HepG2 (cell line): ENCODE measurements at regions not wholly inside any gene's neighbourhood (a gene's known extent, or its start where the extent isn't known, plus 50 kb on each side); places are given as distances from the start of the nearest gene placed in this dataset.
"Not testable (repeated sequence)": the region's sequence is repeated elsewhere in the genome, so short reads cannot be mapped to it uniquely, and the experiment has no call there.

ENCODE experiments used
- ATAC-seq: fragments of 200-7000 bp; cut with Tn5 transposase; 3 replicates; pipeline ENCODE4 v1.9.1; 2020; ENCODE audit warnings: mild to moderate bottlenecking, moderate library complexity
- BruUV-seq: library from RNA; stranded (reverse); fragments of 400-500 nt; replicated peaks from 2 replicates; lab custom pipeline; 2021; lab: Mats Ljungman, UMichigan
- CTCF ChIA-PET: fragments of 300-600 bp; formaldehyde crosslinking; extraction: SDS; loops from one replicate; lab custom pipeline; 2021; ENCODE audit warnings: low total read pairs, inconsistent platforms, low intra/inter-chr PET ratio; lab: Yijun Ruan, JAX
- POLR2A ChIA-PET: fragments of 350-600 bp; sonication (Branson Sonifier 250); formaldehyde crosslinking; loops from one replicate; lab custom pipeline; 2020; ENCODE audit warnings: antibody characterized with exemption, inconsistent platforms; lab: Yijun Ruan, JAX
- DNase-seq: peaks from one replicate; pipeline ENCODE4 v3.0.0-alpha.2; 2015; ENCODE audit warnings: low spot score
- FAIRE-seq: peaks from 3 replicates; lab custom pipeline; 2011; peaks lifted over from hg19 to GRCh38; lab: Jason Lieb, UNC
- H2AFZ ChIP-seq: one replicate; pipeline ENCODE4 v1.6.1; 2011; ENCODE audit warnings: low read length, inconsistent platforms
- H3K27ac ChIP-seq: fragments of 300-600 bp; 3 replicates; pipeline ENCODE4 v1.8.0; 2011; ENCODE audit warnings: mixed run types, mild to moderate bottlenecking, mixed read lengths, low read length, inconsistent platforms; ENCODE audit not compliant: insufficient read depth; ENCODE audit errors: extremely low read length
- H3K27me3 ChIP-seq, 2 experiments: fragments of 200-600 bp in 1 of 2; 2 replicates in 1 of 2; 3 replicates in 1 of 2; pipeline versions ENCODE4 v1.6.0 to v1.8.0; 2011; ENCODE audit warnings: low read length in 2 of 2, mild to moderate bottlenecking in 2 of 2, moderate library complexity in 2 of 2, inconsistent platforms in 1 of 2; ENCODE audit not compliant: insufficient read depth in 2 of 2, control insufficient read depth in 1 of 2
- H3K36me3 ChIP-seq, 2 experiments: fragments of 200-600 bp in 1 of 2; replicated peaks in 1 of 2; 2 replicates in 1 of 2; 3 replicates in 1 of 2; pipeline versions ENCODE4 v1.5.1 to v1.8.0; 2011; ENCODE audit warnings: low read length in 2 of 2, inconsistent platforms in 1 of 2; ENCODE audit not compliant: insufficient read depth in 2 of 2, control insufficient read depth in 1 of 2
- H3K4me1 ChIP-seq: 2 replicates; pipeline ENCODE4 v1.5.1; 2012; ENCODE audit warnings: low read length, inconsistent platforms; ENCODE audit not compliant: insufficient read depth
- H3K4me2 ChIP-seq: 2 replicates; pipeline ENCODE4 v1.6.0; 2011; ENCODE audit warnings: low read depth, low read length, inconsistent platforms
- H3K4me3 ChIP-seq, 3 experiments: fragments of 200-600 bp in 1 of 3; sonication (generic), shearing (Covaris generic) in 1 of 3; replicated peaks in 1 of 3; 2 replicates each; pipeline ENCODE4 v1.5.1; 2011 to 2016; ENCODE audit warnings: low read length in 3 of 3, inconsistent platforms in 2 of 3, low read depth in 2 of 3, mild to moderate bottlenecking in 2 of 3, control low read depth in 1 of 3, mixed read lengths in 1 of 3; ENCODE audit not compliant: insufficient read depth in 1 of 3
- H3K79me2 ChIP-seq: one replicate; pipeline ENCODE4 v1.6.1; 2011; ENCODE audit warnings: low read length, inconsistent platforms; ENCODE audit not compliant: insufficient read depth
- H3K9ac ChIP-seq: 2 replicates; pipeline ENCODE4 v1.6.0; 2011; ENCODE audit warnings: mild to moderate bottlenecking, low read depth, low read length, inconsistent platforms; ENCODE audit not compliant: insufficient read depth
- H3K9me3 ChIP-seq: 2 replicates; pipeline ENCODE4 v1.5.1; 2012; ENCODE audit warnings: mild to moderate bottlenecking, low read length
- H4K20me1 ChIP-seq: 2 replicates; pipeline ENCODE4 v1.6.0; 2011; ENCODE audit warnings: inconsistent platforms, mild to moderate bottlenecking, low read length, moderate library complexity; ENCODE audit not compliant: insufficient read depth
- CBX5 ChIP-seq: sonication (generic); formaldehyde crosslinking; IDR thresholded peaks from 2 replicates; pipeline ENCODE4 v1.4.0; 2020; ENCODE audit warnings: missing genetic modification reagents, borderline replicate concordance
- NFYB ChIP-seq: sonication (generic); formaldehyde crosslinking; IDR thresholded peaks from 2 replicates; pipeline ENCODE4 v1.4.0; 2020; ENCODE audit warnings: missing genetic modification reagents
- SALL2 ChIP-seq: sonication (generic); formaldehyde crosslinking; IDR thresholded peaks from 2 replicates; pipeline ENCODE4 v1.8.1; 2023; ENCODE audit warnings: mild to moderate bottlenecking, missing genetic modification reagents, inconsistent platforms
- SRY ChIP-seq: sonication (generic); formaldehyde crosslinking; IDR thresholded peaks from 2 replicates; pipeline ENCODE4 v1.8.0; 2022; ENCODE audit warnings: mild to moderate bottlenecking, missing genetic modification reagents
- ZNF326 ChIP-seq: sonication (generic); formaldehyde crosslinking; IDR thresholded peaks from 2 replicates; pipeline ENCODE4 v1.4.0; 2020; ENCODE audit warnings: missing genetic modification reagents, borderline replicate concordance
- ZNF33A ChIP-seq: sonication (generic); formaldehyde crosslinking; IDR thresholded peaks from 2 replicates; pipeline ENCODE4 v1.5.1; 2020; ENCODE audit warnings: missing genetic modification reagents, mild to moderate bottlenecking, moderate library complexity, borderline replicate concordance
- WGBS: methylation state at CpG from one replicate; pipeline ENCODE4 v1.1.6; 2017; ENCODE audit warnings: low lambda C conversion rate; 5-methylcytosine and 5-hydroxymethylcytosine counted together
- in situ Hi-C: cut with HindIII; loops from 2 replicates; pipeline ENCODE4 v1.10.0; 2017; ENCODE audit warnings: low pct_unique_long_range_greater_than_20kb; ENCODE audit not compliant: extremely low pct_ligation_motif_present
- intact Hi-C: fragments of 100-400 bp; cut with micrococcal nuclease; formaldehyde crosslinking; loops from one replicate; pipeline ENCODE4 v1.10.0; 2022; ENCODE audit not compliant: unreplicated experiment
- TF ChIP-seq, protein P1 (sequence below): fragments of 450-650 bp; IDR thresholded peaks from 2 replicates; pipeline ENCODE4 v1.6.1; 2016

- Histone ChIP-seq H3K36me3 (no peaks in the 10 kb centered on the region), H4K20me1 (no peaks in the 10 kb centered on the region), H3K9ac (no peak overlapping the region), H3K4me3 (no peak overlapping the region), H3K27me3 (0 out of 5 replicates have a peak, but pooled peaks cover 0 to 3% of the 10 kb centered on the region in 2 experiments), H2AFZ (no peak overlapping the region), H3K4me2 (no peak overlapping the region), H3K9me3 (no peaks in the 10 kb centered on the region), H3K27ac (no peak overlapping the region), H3K79me2 (no peaks in the 10 kb centered on the region), H3K4me1 (no peaks in the 10 kb centered on the region; the same call in 1 of the 2 replicates)
- ChIA-PET POLR2A (no interaction called here), CTCF (no interaction called here)
- intact Hi-C loops, result no loop called here
- FAIRE-seq (no peak), ATAC-seq (no peak), DNase-seq (no peak)
- 6% methylated on average over 1 of the region's 1 CpG for WGBS
- no TSS peak for BruUV-seq
- no peak for TF ChIP-seq SRY (CRISPR knock-in tag)
- TF ChIP-seq ZNF326 (CRISPR knock-in tag), result no peak
- no peak for TF ChIP-seq SALL2 (CRISPR knock-in tag)
- TF ChIP-seq ZNF33A (CRISPR knock-in tag), result no peak
- TF ChIP-seq NFYB, result no peak
- no peak for TF ChIP-seq CBX5 (CRISPR knock-in tag)
- TF ChIP-seq, protein P1, sequence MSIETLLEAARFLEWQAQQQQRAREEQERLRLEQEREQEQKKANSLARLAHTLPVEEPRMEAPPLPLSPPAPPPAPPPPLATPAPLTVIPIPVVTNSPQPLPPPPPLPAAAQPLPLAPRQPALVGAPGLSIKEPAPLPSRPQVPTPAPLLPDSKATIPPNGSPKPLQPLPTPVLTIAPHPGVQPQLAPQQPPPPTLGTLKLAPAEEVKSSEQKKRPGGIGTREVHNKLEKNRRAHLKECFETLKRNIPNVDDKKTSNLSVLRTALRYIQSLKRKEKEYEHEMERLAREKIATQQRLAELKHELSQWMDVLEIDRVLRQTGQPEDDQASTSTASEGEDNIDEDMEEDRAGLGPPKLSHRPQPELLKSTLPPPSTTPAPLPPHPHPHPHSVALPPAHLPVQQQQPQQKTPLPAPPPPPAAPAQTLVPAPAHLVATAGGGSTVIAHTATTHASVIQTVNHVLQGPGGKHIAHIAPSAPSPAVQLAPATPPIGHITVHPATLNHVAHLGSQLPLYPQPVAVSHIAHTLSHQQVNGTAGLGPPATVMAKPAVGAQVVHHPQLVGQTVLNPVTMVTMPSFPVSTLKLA, result peak; percentile 78
- in situ Hi-C loops, result no loop called here
Measured at GRCh38 chr15:22251422-22251821, 171.1 kb downstream of the OR4M2 start.

DNA sequence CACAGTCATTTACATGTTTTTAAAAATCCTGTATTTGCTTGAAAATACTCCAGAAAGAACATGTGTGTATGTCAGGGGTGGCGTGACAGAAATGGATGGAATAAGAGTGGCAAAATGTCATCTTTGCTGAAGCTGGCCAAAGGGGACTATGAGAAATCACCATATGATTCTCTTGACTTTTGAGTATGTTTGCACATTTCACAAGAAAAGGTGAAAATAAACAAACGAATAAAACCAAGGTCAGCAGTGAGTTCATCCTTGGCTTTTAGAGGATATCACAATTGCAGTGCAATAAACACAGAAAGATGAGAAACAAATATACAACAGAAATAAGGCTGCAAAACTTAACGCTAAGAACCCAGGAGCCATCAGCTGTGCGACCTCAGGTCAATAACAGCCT, 171.7 kb downstream of the OR4M2 start:
- intact Hi-C loops, H3K4me1 ChIP-seq, H3K9ac ChIP-seq, H3K79me2 ChIP-seq, H3K36me3 ChIP-seq, H3K9me3 ChIP-seq, in situ Hi-C loops, H3K4me2 ChIP-seq, ATAC-seq, DNase-seq, CTCF ChIA-PET, H3K27ac ChIP-seq, H2AFZ ChIP-seq, POLR2A ChIA-PET, H3K4me3 ChIP-seq, H3K27me3 ChIP-seq, BruUV-seq, H4K20me1 ChIP-seq: not testable (repeated sequence)
- WGBS, result 15% methylated on average over 4 of the region's 4 CpGs
- FAIRE-seq, result peak; percentile 84

GRCh38 chr15:22252521-22252920, 172.2 kb downstream of the OR4M2 start:
- 40% methylated on average over 6 of the region's 7 CpGs for WGBS
- POLR2A ChIA-PET, BruUV-seq, H3K4me1 ChIP-seq, H3K4me2 ChIP-seq, intact Hi-C loops, H3K79me2 ChIP-seq, FAIRE-seq, H3K9me3 ChIP-seq, in situ Hi-C loops, ATAC-seq, H3K4me3 ChIP-seq, DNase-seq, H3K36me3 ChIP-seq, H3K27me3 ChIP-seq, H4K20me1 ChIP-seq, H3K9ac ChIP-seq, H3K27ac ChIP-seq, CTCF ChIA-PET, H2AFZ ChIP-seq: not testable (repeated sequence)
